ENCODE measurements at regions not wholly inside any gene's neighbourhood (a gene's known extent, or its start where the extent isn't known, plus 50 kb on each side); places are given as distances from the start of the nearest gene placed in this dataset.

- Histone ChIP-seq H3K9me3 (ENCODE audit: insufficient read depth, low read length) (no peaks in the 10 kb centered on the region), H2AFZ (ENCODE audit: low read depth, low read length) (no peak overlapping the region), H3K36me3 (replicated peaks; ENCODE audit: low read depth, low read length) (no peaks in the 10 kb centered on the region), H3K4me2 (ENCODE audit: low read length) (no peak overlapping the region), H3K27ac (ENCODE audit: low read length) (no peak overlapping the region), H3K4me1 (ENCODE audit: low read length) (no peaks in the 10 kb centered on the region), H3K9ac (ENCODE audit: low read length) (no peak overlapping the region), H3K79me2 (ENCODE audit: low read length) (no peaks in the 10 kb centered on the region), H4K20me1 (ENCODE audit: insufficient read depth, low read length) (no peaks in the 10 kb centered on the region), H3K27me3 (ENCODE audit: low read depth, low read length) (peaks cover 8% of the 10 kb centered on the region), H3K4me3 (ENCODE audit: low read length) (no peak overlapping the region)
- no peak for TF ChIP-seq EZH2phosphoT487 (IDR thresholded peaks at IDR 0.05; ENCODE audit: low read depth)
- TF ChIP-seq CTCF (IDR thresholded peaks at IDR 0.05; ENCODE audit: low read depth, low read length), result no peak
Observed at GRCh38 chr2:45282646-45283045, 273.4 kb upstream of the SIX2 start.

DNA sequence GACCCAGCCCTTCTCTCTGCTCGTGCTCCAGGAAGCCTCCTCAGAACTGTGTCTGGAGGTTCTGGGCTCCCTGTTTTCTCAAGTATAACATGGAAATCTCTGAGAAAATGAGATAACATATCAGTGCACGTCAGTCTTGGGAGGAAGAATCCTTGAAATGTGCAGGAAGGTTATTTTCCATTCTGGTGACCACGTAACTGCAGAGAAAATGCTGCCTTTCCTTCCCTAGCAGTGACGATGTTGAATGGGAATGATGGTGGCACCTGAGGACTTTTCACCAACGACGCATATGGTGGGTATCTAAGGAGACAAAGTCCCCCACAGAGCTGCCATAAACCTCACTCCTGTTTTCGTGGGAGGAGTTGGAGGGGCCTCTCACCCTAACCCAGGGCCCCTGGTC lies 272.1 kb upstream of the SIX2 start:
- no peak overlapping the region for H3K9ac ChIP-seq (ENCODE audit: low read length)
- no peaks in the 10 kb centered on the region for H4K20me1 ChIP-seq (ENCODE audit: insufficient read depth, low read length)
- no peak for TF ChIP-seq CTCF (IDR thresholded peaks at IDR 0.05; ENCODE audit: low read depth, low read length)
- TF ChIP-seq EZH2phosphoT487 (IDR thresholded peaks at IDR 0.05; ENCODE audit: low read depth), result no peak
- no peak overlapping the region for H3K27ac ChIP-seq (ENCODE audit: low read length)
- no peaks in the 10 kb centered on the region for H3K9me3 ChIP-seq (ENCODE audit: insufficient read depth, low read length)
- H2AFZ ChIP-seq (ENCODE audit: low read depth, low read length), result no peak overlapping the region
- no peaks in the 10 kb centered on the region for H3K36me3 ChIP-seq (replicated peaks; ENCODE audit: low read depth, low read length)
- H3K79me2 ChIP-seq (ENCODE audit: low read length), result no peaks in the 10 kb centered on the region
- peaks cover 8% of the 10 kb centered on the region for H3K27me3 ChIP-seq (ENCODE audit: low read depth, low read length)
- H3K4me1 ChIP-seq (ENCODE audit: low read length), result no peaks in the 10 kb centered on the region
- H3K4me2 ChIP-seq (ENCODE audit: low read length), result no peak overlapping the region
- H3K4me3 ChIP-seq (ENCODE audit: low read length), result no peak overlapping the region

GRCh38 chr2:45280794-45281193 lies 271.5 kb upstream of the SIX2 start:
- Histone ChIP-seq H4K20me1 (ENCODE audit: insufficient read depth, low read length) (no peaks in the 10 kb centered on the region), H3K27me3 (ENCODE audit: low read depth, low read length) (peaks cover 8% of the 10 kb centered on the region), H3K4me2 (ENCODE audit: low read length) (no peak overlapping the region), H3K9me3 (ENCODE audit: insufficient read depth, low read length) (no peaks in the 10 kb centered on the region), H3K27ac (ENCODE audit: low read length) (no peak overlapping the region), H3K36me3 (replicated peaks; ENCODE audit: low read depth, low read length) (no peaks in the 10 kb centered on the region), H3K4me3 (ENCODE audit: low read length) (no peak overlapping the region), H2AFZ (ENCODE audit: low read depth, low read length) (no peak overlapping the region), H3K9ac (ENCODE audit: low read length) (no peak overlapping the region), H3K4me1 (ENCODE audit: low read length) (no peaks in the 10 kb centered on the region), H3K79me2 (ENCODE audit: low read length) (no peaks in the 10 kb centered on the region)
- TF ChIP-seq CTCF (IDR thresholded peaks at IDR 0.05; ENCODE audit: low read depth, low read length) (no peak), EZH2phosphoT487 (IDR thresholded peaks at IDR 0.05; ENCODE audit: low read depth) (no peak)

DNA sequence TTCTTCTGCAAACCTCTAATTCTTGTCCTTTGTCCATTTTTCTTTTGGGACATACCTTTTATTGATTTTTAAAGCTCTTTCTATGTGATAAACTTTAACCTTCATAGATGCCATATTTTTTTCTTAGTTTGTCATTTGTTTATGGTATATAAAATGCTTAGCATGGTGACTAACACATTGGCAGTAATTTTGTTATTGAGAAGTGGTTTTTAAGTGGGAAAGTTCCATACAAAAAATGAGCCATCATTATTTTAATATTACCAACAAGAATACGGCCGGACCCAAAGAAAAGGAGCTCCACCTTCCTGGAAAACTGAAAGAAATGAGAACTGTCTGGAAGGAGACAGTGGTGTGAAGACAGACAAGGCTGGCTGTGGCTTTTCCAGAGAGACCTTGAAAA lies 270.1 kb upstream of the SIX2 start:
- Histone ChIP-seq H3K9me3 (ENCODE audit: insufficient read depth, low read length) (no peaks in the 10 kb centered on the region), H3K4me2 (ENCODE audit: low read length) (no peak overlapping the region), H3K36me3 (replicated peaks; ENCODE audit: low read depth, low read length) (no peaks in the 10 kb centered on the region), H4K20me1 (ENCODE audit: insufficient read depth, low read length) (no peaks in the 10 kb centered on the region), H3K27ac (ENCODE audit: low read length) (no peak overlapping the region), H3K9ac (ENCODE audit: low read length) (no peak overlapping the region), H3K4me3 (ENCODE audit: low read length) (no peak overlapping the region), H3K79me2 (ENCODE audit: low read length) (no peaks in the 10 kb centered on the region), H2AFZ (ENCODE audit: low read depth, low read length) (no peak overlapping the region), H3K4me1 (ENCODE audit: low read length) (no peaks in the 10 kb centered on the region), H3K27me3 (ENCODE audit: low read depth, low read length) (peaks cover 4% of the 10 kb centered on the region)
- TF ChIP-seq EZH2phosphoT487 (IDR thresholded peaks at IDR 0.05; ENCODE audit: low read depth) (no peak), CTCF (IDR thresholded peaks at IDR 0.05; ENCODE audit: low read depth, low read length) (no peak)
